H4 (cell line): ENCODE measurements at regions not wholly inside any gene's neighbourhood (a gene's known extent, or its start where the extent isn't known, plus 50 kb on each side); places are given as distances from the start of the nearest gene placed in this dataset.

Experiments
- DNase-seq: peaks from one replicate; pipeline ENCODE4 v3.0.0-alpha.2; 2015; ENCODE audit warnings: low spot score

DNA sequence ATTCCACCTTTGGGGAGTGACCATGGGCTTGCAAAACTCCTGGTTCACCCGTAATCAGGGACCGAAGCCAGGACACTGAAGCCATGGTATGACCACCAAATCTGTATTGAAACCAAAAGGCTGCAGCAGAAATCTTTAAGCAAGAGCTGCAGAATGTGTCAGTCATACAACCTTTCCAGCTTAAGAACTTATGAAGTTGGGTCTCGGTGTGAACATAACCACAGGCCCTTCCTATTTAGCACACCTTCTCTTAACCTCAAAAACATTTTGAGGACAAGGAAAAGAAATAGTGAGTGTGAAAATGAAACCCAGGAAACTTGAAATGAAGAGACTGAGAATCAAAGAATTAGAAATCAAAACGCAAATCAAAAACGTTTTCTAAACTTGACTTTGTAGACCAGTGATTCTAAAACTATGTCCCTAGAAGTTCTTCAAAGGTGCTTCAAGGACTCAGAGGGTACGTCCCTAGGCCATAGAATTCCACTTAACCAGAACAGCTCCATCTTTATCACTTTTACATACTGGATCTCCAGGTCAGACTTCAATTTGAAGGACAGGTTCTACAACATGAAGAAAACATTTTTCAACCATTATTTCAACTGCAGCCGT, 231.6 kb upstream of the GRIP1 start:
- no peak for DNase-seq

DNA sequence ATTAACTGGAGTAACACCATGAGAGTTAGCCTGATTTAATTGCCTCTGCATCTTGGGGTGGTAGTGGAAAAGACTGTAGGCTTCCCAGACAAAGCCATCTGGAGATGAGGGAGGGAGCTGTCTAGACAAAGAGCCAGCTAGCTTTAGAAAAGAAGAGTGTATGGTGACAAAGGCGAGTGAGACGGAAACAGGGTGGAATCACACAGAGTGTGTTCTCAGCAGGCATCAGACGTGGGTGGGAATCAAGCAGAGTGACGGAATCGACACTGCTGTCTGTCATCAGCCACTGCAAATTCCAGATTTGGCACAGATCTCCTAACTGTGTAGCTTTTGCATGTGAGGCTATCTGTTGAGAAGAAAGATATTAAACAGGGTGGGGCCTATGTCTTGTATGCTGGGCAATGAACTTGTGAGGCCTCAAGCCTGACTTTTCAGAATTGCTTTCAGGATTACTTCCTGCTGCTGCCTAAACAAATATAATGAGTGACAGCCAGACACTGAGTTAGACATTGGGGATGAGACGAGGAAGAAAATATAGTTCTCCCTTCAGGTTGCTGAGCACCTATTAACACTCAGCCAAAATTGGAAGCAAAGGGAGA, 236.5 kb upstream of the GRIP1 start:
- no peak for DNase-seq

DNA sequence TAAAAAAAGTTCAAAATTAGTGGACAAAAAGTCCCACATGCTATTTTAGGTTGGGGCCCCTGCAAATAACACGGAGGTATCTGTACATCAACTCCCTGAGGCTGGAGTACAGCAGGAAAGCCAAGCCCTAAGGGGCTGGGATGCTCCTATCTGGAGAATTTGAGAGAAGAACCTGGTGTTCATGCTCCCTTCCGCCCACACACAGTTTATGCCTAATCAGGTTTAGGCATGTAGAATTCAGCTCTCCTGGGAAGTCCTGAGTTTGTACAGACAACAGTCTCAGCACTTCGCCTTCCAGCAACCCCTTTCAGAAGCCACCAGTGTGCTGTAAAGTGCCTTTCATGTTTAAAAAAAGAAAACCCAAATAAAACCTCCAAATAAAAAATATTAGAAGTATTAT, 237.3 kb upstream of the GRIP1 start:
- DNase-seq = no peak

- DNase-seq = no peak
Observed at GRCh38 chr12:66919466-66919865, 240.6 kb upstream of the GRIP1 start.

DNA sequence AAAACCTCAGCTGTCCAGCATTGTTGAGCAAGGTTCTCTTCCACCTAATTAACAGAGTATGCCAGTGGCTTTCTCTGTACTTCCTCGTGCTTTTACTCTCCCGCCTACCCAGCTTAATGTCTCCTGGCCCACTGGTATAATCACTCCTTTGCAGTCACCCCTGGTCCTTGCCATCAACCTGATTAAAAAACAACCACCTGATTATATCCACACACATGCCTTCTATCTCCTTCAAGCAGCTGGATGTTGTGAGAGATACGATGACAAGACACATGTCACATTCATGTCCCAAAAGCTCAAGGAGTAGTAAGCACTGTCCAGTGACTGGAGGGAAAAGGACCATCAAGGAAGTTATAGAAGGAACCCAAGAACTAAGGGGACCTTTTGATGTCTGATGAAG, 241.3 kb upstream of the GRIP1 start:
- no peak for DNase-seq

DNA sequence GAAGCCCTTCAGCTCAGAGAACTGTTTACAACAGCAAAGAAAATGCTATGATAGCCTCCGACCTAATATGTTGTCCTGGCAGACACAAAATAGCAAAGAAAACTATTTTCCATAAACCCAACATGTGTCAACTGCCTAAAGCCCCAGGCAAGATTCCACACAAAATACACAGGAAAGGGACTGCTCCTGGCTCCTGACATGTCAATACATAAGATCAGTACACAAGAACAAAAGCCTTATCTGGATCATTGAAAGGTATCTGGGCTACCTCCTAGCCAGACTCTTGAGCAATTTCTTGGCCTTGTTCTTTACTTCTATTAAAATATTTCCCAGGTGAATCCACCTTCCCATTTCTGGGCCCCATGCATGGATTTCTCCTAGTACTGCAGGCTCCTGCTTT, 242.3 kb upstream of the GRIP1 start:
- no peak for DNase-seq

- DNase-seq = no peak
Observed at GRCh38 chr12:66925083-66925482, 246.2 kb upstream of the GRIP1 start.

- DNase-seq = no peak
Observed at GRCh38 chr12:66929121-66929520, 250.2 kb upstream of the GRIP1 start.

DNA sequence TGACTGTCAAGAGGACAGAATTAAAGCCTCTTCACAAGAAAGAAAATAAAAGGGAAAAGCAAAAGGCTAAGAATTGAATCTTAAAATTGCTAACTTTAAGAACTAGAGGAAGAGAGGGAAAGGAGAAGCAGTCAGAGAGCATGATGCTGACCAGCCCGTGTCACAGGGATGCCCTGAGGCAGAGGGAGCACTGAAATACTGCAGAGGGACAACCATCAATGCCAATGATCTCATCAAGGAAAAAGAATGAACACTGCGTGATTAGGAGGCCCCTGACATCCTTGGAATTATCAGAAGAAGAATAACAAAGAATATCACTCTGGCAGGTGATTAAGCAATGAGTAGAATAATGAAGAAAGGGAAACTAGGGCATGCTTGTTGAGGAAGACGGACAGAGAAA, 252.2 kb upstream of the GRIP1 start:
- no peak for DNase-seq

DNA sequence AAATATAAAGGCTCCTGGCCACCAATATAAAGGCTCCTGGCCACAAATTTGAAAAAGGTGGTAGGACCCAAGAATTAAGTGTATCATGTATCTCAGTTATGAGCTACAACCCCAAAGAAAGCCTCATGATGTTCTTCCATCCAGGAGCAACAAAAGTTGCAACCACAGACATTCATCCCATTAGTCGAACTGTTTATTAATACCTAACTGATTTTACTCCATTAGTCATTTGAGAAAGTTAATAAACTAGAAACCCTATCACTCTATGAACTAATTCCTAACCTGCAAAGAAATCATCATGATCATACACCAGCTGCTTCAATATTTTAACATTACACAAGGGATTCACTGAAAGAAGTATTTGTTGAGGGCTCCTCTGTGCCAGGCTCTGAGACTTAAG, 253.2 kb upstream of the GRIP1 start:
- DNase-seq = no peak

DNA sequence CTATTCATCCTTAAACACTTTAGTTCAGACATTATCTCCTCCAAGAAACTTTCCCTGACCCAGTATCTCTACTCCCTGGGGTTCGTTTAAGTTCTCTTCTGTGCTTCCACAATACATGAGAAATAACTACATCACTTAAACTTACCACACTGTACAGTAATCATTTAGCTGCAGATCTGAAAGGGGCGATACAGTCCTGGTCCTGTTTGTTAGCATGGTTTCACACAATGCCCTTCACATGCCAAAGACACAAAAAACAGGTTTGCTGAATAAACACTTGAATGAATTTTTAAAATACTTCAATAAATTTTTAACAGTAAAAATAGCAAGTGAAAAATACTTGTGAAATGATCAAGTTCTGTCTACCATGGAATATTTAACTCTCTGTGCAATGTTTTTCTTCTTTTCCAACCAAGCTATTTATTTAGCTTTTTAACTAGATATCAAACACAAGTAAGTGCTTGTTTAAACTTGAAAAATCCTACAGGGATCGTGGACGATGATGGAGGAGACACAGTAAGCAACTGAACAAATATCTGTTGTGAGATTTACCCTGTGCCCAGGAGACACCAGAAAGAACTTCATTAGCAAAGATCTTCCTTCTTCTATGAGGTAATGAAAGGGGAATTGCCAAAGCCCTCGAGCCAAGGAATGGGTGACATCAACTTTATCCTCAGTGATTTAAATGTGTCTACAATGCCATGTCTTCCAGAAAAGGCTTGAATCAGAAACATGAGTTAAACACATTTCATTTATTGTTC, 255.6 kb upstream of the GRIP1 start:
- no peak for DNase-seq

DNA sequence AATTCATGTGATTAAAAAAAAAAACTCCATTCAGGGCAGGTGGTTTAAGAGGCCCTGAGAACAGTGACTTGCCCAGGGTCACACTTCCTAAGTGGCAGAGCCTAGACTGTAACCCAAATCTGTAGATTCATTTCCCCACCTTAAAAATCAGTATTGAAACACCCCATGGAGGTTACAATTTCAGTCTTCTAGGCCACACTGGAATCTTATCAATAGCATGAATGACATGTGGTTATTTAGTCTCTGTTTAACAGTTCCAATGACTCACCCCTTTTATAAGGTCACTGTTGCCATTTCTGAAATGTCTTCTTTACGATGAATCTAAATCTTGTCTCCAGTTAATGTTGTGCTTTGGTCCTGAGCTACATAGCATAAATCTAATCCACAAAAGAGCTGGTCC, 262.3 kb upstream of the GRIP1 start:
- DNase-seq = no peak

GRCh38 chr12:66942741-66943465, 264.0 kb upstream of the GRIP1 start:
- no peak for DNase-seq

DNA sequence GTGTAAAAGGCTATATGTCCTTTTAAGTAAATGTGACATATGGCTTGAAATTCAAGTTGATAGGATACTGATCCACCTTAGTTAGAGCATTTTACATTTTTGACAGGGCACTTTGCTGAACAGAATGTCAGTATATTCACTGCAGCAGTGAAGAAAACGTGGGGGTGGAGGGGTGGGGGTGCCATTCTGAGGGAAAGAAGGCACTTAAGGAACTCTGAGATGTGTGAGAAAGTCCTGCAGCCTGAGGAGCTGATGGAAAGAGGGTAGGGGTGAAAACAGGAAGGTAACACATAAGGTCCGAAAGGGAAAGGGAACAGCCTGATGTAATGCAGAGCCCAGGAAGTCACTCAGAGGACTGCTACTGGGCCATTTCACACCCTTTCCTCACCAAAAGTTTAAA, 265.5 kb upstream of the GRIP1 start:
- no peak for DNase-seq

GRCh38 chr12:66945189-66945817, 266.4 kb upstream of the GRIP1 start:
- no peak for DNase-seq

GRCh38 chr12:66947119-66947518, 268.2 kb upstream of the GRIP1 start:
- no peak for DNase-seq

DNA sequence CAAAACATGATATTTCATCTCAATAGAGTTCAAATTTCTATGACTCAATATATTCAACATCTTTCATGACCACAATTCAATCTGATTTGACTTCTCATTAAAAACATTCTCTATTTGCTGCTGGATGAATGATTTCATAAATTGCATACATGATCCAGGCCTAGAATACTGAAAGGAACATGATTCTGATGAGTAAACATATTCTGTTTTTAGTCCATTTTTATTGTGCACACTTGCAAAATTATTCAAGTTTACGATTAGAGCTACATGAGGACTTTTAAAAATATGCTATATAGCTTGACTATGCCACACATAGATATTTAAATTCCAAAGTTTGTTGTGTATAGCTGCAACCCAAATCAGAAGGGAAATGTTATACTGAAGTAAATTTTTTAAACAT, 273.8 kb upstream of the GRIP1 start:
- no peak for DNase-seq

DNA sequence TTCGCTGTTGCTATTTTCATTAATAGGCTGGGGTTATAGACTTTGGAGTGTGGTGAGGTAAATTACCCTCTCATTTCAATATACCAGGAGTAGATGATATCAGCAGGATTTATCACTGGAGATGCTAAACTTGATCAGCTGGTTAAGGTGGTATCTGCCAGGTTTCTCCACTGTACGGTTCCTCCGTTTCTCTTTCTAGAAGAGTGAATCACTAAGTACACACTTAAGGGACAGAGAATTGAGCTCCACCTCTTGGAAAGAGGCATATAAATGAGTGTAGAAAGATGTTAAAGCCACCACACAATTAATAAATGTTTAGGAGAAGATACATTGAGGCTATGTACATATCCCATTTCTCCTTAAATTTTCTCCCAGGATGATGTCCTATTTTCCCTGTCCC, 277.4 kb upstream of the GRIP1 start:
- DNase-seq = no peak

- no peak for DNase-seq
Observed at GRCh38 chr12:66959276-66959675, 280.4 kb upstream of the GRIP1 start.

- DNase-seq = no peak
Observed at GRCh38 chr12:66960006-66960405, 281.1 kb upstream of the GRIP1 start.

GRCh38 chr12:66960704-66961690, 282.1 kb upstream of the GRIP1 start:
- DNase-seq = no peak
